Right atrium auricular region (tissue), 2 donors: ENCODE measurements at regions not wholly inside any gene's neighbourhood (a gene's known extent, or its start where the extent isn't known, plus 50 kb on each side); places are given as distances from the start of the nearest gene placed in this dataset.

Experiments used
- DNase-seq: peaks from one replicate; pipeline ENCODE4 v3.0.0-alpha.2; 2019; ENCODE audit warnings: low spot score
- H3K27ac ChIP-seq, 2 donors: fragments of 200-600 bp; sonication (generic); 1 replicate in 1 of 2; 2 replicates in 1 of 2; pipeline ENCODE4 v1.5.1; 2016 to 2019
- H3K27me3 ChIP-seq, 2 donors: fragments of 200-600 bp; sonication (generic); one replicate each; pipeline versions ENCODE4 v1.5.1 to v1.6.0; 2017 to 2019
- H3K36me3 ChIP-seq: fragments of 200-600 bp; sonication (generic); one replicate; pipeline ENCODE4 v1.5.1; 2016
- H3K4me1 ChIP-seq, 2 donors: fragments of 200-600 bp; sonication (generic); one replicate each; pipeline versions ENCODE4 v1.5.1 to v1.6.0; 2017 to 2019
- H3K4me3 ChIP-seq, 2 donors: fragments of 200-600 bp; sonication (generic); 1 replicate in 1 of 2; 2 replicates in 1 of 2; pipeline ENCODE4 v1.5.1; 2017 to 2019; ENCODE audit warnings: mild to moderate bottlenecking in 1 of 2, moderate library complexity in 1 of 2
- H3K9me3 ChIP-seq, 2 donors: fragments of 200-600 bp; sonication (generic); one replicate each; pipeline ENCODE4 v1.5.1; 2019
- CTCF ChIP-seq, 2 donors: fragments of 200-600 bp; sonication (generic); IDR thresholded peaks; one replicate each; pipeline ENCODE4 v1.5.1; 2019; ENCODE audit warnings: antibody characterized with exemption in 2 of 2

- no peak for DNase-seq
- Histone ChIP-seq H3K9me3 (no peaks in the 10 kb centered on the region), H3K4me3 (no peak overlapping the region), H3K27me3 (no peaks in the 10 kb centered on the region), H3K27ac (no peak overlapping the region), H3K36me3 (no peaks in the 10 kb centered on the region), H3K4me1 (no peaks in the 10 kb centered on the region)
- TF ChIP-seq CTCF (IDR thresholded peaks at IDR 0.05): no peak
These were observed 102.1 kb upstream of the PHACTR1 start for GRCh38 chr6:12614456-12614855.

GRCh38 chr6:12618296-12618695, 98.3 kb upstream of the PHACTR1 start:
- DNase-seq: no peak
- H3K27me3 ChIP-seq: no peaks in the 10 kb centered on the region
- H3K36me3 ChIP-seq: no peaks in the 10 kb centered on the region
- no peaks in the 10 kb centered on the region for H3K4me1 ChIP-seq
- TF ChIP-seq CTCF (IDR thresholded peaks at IDR 0.05): no peak
- H3K27ac ChIP-seq: no peak overlapping the region
- H3K9me3 ChIP-seq: no peaks in the 10 kb centered on the region
- no peak overlapping the region for H3K4me3 ChIP-seq

- Histone ChIP-seq H3K4me1 (no peaks in the 10 kb centered on the region), H3K4me3 (no peak overlapping the region), H3K27me3 (no peaks in the 10 kb centered on the region), H3K9me3 (no peaks in the 10 kb centered on the region), H3K27ac (no peak overlapping the region), H3K36me3 (no peaks in the 10 kb centered on the region)
- DNase-seq: no peak
- TF ChIP-seq CTCF (IDR thresholded peaks at IDR 0.05): no peak
These were observed 94.8 kb upstream of the PHACTR1 start for GRCh38 chr6:12621754-12622153.

- TF ChIP-seq CTCF (IDR thresholded peaks at IDR 0.05): no peak
- no peaks in the 10 kb centered on the region for H3K4me1 ChIP-seq
- no peak overlapping the region for H3K27ac ChIP-seq
- H3K27me3 ChIP-seq: no peaks in the 10 kb centered on the region
- H3K36me3 ChIP-seq: no peaks in the 10 kb centered on the region
- H3K4me3 ChIP-seq: no peak overlapping the region
- DNase-seq: no peak
- no peaks in the 10 kb centered on the region for H3K9me3 ChIP-seq
These were observed 94.0 kb upstream of the PHACTR1 start for GRCh38 chr6:12622566-12622965.

- Histone ChIP-seq H3K4me1 (no peaks in the 10 kb centered on the region), H3K4me3 (no peak overlapping the region), H3K27me3 (no peaks in the 10 kb centered on the region), H3K9me3 (no peaks in the 10 kb centered on the region), H3K36me3 (no peaks in the 10 kb centered on the region), H3K27ac (no peak overlapping the region)
- no peak for TF ChIP-seq CTCF (IDR thresholded peaks at IDR 0.05)
- no peak for DNase-seq
These were observed 92.3 kb upstream of the PHACTR1 start for GRCh38 chr6:12624142-12624837.

- no peak for TF ChIP-seq CTCF (IDR thresholded peaks at IDR 0.05)
- no peak for DNase-seq
These were observed 89.5 kb upstream of the PHACTR1 start for GRCh38 chr6:12627053-12627452.

More at GRCh38 chr6:12627053-12627452, 89.5 kb upstream of the PHACTR1 start:
- H3K27me3 ChIP-seq: no peaks in the 10 kb centered on the region
- H3K4me1 ChIP-seq: no peaks in the 10 kb centered on the region
- no peak overlapping the region for H3K4me3 ChIP-seq
- H3K9me3 ChIP-seq: no peaks in the 10 kb centered on the region
- H3K27ac ChIP-seq: no peak overlapping the region
- H3K36me3 ChIP-seq: no peaks in the 10 kb centered on the region
